Stimulated activated memory B cell treated with anti-CD40 and anti-IgM and Interleukin-4, amounts not matched to agents 10 μg/mL and 1 μg/mL and 100 μg/mL, for 72 hours (primary cell): ENCODE measurements at regions not wholly inside any gene's neighbourhood (a gene's known extent, or its start where the extent isn't known, plus 50 kb on each side); places are given as distances from the start of the nearest gene placed in this dataset.

Experiments used
- ATAC-seq: fragments of 150-1000 bp; cut with Tn5 transposase; 2 replicates; pipeline ENCODE4 v1.10.0; 2021
- H3K27ac Mint-ChIP-seq: one replicate; pipeline ENCODE4 v1.8.0; 2022; ENCODE audit warnings: mild to moderate bottlenecking, mixed read lengths
- H3K27me3 Mint-ChIP-seq: one replicate; pipeline ENCODE4 v1.8.0; 2022; ENCODE audit warnings: mixed read lengths
- H3K36me3 Mint-ChIP-seq: one replicate; pipeline ENCODE4 v1.8.0; 2022; ENCODE audit warnings: mixed read lengths
- H3K4me1 Mint-ChIP-seq: one replicate; pipeline ENCODE4 v1.8.0; 2022; ENCODE audit warnings: mixed read lengths
- H3K4me3 Mint-ChIP-seq: one replicate; pipeline ENCODE4 v1.8.0; 2022; ENCODE audit warnings: mild to moderate bottlenecking, moderate library complexity, mixed read lengths
- H3K9me3 Mint-ChIP-seq: one replicate; pipeline ENCODE4 v1.8.0; 2022; ENCODE audit warnings: mixed read lengths

DNA sequence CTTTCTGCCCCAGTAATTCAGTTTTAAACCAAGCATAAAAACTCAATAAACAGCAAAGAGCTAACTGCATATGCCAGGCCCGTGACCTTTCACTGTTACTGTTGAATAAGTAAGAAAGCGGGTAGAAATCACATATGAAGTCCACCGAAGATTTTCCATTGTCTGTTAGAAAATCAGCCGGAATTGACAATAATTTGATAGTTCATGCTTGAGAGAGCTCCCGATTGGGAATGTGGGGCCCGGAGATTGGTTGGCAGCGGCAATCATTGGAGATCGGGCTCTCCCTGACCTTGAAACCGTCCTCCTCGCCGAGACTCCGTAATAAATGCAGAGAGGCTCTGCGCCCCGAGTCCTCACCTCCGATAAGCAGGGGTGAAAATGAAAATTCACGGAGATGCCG lies 709.6 kb downstream of the BRD1 start:
- Mint-ChIP-seq H3K27me3 (peaks cover under 1% of the 10 kb centered on the region), H3K9me3 (peaks cover 3% of the 10 kb centered on the region), H3K4me3 (no peak overlapping the region), H3K27ac (no peak overlapping the region), H3K4me1 (no peaks in the 10 kb centered on the region), H3K36me3 (no peaks in the 10 kb centered on the region)
- ATAC-seq = no peak

DNA sequence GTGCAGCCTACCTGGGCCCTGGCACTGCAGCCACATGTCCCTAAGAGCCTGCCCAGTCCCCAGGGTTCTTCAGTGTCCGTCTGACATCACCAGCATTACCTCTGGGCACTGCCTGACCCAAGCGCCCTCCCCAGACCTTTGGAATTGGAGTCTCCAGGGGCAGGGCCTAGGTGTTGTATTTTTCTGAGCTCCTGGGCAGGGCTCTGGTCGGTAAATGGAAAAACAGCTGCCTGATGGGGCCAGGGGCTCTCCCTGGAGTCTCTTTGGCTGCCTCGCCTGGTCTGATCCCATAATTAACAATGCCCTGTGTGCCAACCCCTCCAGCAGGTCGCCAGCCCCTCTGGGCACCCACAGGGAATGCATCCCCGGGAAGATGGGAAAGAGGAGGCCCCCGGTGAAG lies 710.2 kb downstream of the BRD1 start:
- Mint-ChIP-seq H3K4me1 (no peaks in the 10 kb centered on the region), H3K4me3 (no peak overlapping the region), H3K27me3 (no peaks in the 10 kb centered on the region), H3K36me3 (no peaks in the 10 kb centered on the region), H3K9me3 (peaks cover 3% of the 10 kb centered on the region), H3K27ac (no peak overlapping the region)
- no peak for ATAC-seq

DNA sequence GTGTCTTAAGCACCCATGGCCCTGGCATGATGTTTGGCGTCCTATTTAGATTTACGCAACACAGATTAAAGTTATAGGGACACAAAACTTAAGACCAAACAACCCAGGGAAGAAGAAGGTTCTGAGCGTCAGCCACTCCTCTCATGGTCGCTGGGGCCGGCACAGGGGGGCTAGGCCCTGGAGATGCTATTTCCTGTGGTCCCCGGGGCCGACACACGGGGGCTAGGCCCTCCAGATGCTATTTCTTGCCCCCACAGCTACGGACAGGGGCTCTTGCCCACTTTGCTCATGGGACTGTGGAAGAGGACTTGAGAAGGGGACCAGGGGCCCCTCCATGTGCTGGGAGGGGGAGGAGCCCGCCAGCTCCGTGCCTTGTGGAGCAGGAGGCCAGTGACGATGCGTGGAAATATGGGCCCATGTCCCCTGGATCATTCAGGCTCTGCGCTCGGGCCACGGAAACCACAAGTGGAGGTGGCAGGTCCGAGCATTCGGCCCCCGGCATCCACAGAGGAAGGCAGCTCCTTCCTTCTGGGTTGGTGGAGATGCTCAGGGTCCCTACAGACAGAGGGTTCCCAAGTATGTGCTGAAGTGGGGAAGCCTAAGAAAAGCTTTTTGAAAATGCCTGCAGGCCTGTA lies 711.1 kb downstream of the BRD1 start:
- no peak for ATAC-seq

DNA sequence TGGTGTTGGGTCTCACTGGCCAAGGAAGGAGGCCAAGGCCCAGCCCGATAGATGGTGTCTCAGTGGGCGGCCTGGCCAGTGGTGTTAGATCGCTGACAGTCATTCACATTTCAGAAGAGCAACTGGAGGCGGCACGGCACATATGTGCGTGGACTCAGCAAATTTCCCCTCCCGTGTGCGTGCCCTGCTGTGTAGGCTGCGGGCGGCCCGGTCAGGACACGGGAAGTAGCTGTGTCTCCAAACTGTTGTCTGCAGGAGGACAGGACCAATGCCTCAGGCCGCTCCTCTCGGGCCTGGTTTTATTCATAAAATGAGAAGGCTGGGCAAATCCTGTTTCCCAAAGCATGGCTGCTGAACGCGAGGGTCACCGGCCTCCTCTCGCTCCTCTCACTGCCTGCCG lies 711.7 kb downstream of the BRD1 start:
- no peak for ATAC-seq
- no peaks in the 10 kb centered on the region for H3K36me3 Mint-ChIP-seq
- H3K4me3 Mint-ChIP-seq = no peak overlapping the region
- no peaks in the 10 kb centered on the region for H3K27me3 Mint-ChIP-seq
- no peaks in the 10 kb centered on the region for H3K4me1 Mint-ChIP-seq
- no peak overlapping the region for H3K27ac Mint-ChIP-seq
- H3K9me3 Mint-ChIP-seq = no peaks in the 10 kb centered on the region

More for the DNA sequence above, 711.1 kb downstream of the BRD1 start:
- Mint-ChIP-seq H3K27me3 (no peaks in the 10 kb centered on the region), H3K27ac (no peak overlapping the region), H3K9me3 (no peaks in the 10 kb centered on the region), H3K4me3 (no peak overlapping the region), H3K4me1 (no peaks in the 10 kb centered on the region), H3K36me3 (no peaks in the 10 kb centered on the region)

DNA sequence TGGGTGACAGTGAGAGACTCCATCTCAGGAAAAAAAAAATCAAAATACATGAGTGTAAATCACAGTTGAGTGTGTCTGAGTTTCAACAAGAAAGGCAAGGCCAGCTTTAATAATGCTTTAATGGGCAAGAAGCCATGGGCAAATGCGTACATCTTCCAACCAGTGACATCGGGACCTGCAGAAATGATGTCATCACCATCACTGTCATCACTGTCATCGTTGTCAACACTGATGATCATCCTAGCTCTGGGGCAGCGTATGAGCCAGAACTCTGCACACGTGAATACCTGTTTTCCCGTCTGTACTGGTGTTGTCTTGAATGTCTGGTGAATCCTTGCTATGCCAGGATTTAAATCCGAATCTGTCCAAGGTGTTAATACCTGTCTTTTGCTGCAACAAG lies 712.5 kb downstream of the BRD1 start:
- Mint-ChIP-seq H3K36me3 (no peaks in the 10 kb centered on the region), H3K27ac (no peak overlapping the region), H3K9me3 (no peaks in the 10 kb centered on the region), H3K4me3 (no peak overlapping the region), H3K27me3 (no peaks in the 10 kb centered on the region), H3K4me1 (no peaks in the 10 kb centered on the region)
- no peak for ATAC-seq

DNA sequence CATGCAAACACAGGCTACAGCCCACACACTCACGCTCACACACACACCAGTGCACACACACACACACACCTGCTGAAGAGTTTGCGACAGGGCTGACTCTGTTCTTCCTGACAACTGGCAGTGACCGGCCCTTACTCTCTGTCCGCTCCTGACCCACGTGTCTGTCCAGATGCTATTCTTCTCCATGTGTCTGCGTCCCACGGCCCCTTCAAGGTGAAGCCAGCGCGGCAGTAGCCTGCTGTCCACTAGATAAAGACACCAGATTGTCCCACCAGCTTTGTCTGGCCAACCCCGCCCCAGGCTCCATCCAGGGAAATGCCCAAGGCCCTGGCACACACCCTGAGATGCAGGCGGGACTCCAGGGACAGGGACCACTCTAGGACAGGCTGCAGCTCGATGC lies 713.9 kb downstream of the BRD1 start:
- Mint-ChIP-seq H3K36me3 (no peaks in the 10 kb centered on the region), H3K4me1 (no peaks in the 10 kb centered on the region), H3K4me3 (no peak overlapping the region), H3K27me3 (peaks cover under 1% of the 10 kb centered on the region), H3K9me3 (no peaks in the 10 kb centered on the region), H3K27ac (no peak overlapping the region)
- ATAC-seq = no peak

DNA sequence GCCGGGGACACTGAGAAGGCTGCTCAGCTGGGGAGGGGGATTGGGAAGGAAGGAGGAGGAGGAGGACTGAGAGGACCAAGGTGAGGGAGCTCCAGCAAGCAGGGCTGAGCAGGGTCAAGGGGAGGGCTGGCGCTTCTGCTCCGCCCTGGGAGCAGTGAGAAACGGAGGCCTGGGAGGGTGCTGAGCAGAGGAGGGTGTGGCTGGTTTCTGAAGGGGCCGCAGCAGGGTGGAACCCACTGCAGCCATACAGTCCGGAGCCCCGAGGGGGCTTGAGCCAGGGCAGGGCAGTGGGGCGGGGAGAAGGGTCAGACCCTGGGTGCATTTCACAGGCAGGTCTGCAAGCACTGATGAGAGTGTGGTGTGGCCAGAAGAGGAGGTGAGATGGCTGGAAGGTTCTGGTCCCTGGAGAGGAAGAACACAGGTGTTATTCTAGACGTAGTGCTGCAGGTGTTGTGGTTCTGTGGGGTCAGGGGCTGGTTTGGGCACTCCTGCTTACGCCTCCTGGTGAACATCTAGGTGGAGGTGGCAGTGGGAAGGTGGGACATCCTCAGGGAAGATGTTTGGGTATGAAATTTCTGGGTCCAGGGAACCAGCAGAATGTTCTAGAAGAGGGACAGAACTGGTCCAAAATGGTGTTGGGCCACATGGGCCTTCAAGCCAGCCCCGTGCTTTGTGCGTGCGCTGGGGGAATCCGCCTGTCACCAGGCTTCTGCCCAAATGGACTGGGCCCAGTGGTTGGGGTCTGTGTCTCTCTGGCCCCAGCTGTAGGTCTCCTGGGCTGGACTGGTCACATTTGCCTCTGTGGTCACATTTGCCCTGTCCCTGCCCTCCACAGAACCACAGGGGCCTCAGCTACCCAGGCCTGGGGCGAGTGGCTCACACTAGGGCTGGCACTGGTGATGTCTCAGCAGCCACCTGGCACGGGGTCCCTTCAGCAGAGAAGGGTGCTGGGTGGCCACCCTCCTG lies 714.7 kb downstream of the BRD1 start:
- no peaks in the 10 kb centered on the region for H3K36me3 Mint-ChIP-seq
- peaks cover 8% of the 10 kb centered on the region for H3K27me3 Mint-ChIP-seq
- no peak overlapping the region for H3K27ac Mint-ChIP-seq
- H3K4me3 Mint-ChIP-seq = no peak overlapping the region
- no peaks in the 10 kb centered on the region for H3K4me1 Mint-ChIP-seq
- no peaks in the 10 kb centered on the region for H3K9me3 Mint-ChIP-seq
- peak; percentile 11 for ATAC-seq

DNA sequence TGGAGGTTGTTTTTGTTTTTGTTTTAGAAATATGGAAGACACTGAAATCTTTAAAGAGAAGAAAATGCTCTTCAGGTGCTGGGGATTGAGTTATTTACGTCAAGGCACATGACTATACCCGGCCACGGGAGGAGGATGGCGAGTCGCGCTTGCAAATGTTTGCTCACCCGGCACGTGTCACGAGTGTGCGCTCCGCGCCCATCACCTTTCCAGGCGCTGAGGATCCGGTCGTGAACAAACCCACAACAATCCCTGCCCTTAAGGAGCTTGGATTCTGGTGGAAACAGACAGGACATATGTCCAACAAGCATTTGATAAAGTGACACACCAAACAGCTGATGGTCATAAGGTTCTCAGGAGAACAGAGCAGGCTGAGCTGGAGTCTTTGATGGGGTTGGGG lies 715.5 kb downstream of the BRD1 start:
- no peak overlapping the region for H3K4me3 Mint-ChIP-seq
- no peak for ATAC-seq
- H3K36me3 Mint-ChIP-seq = no peaks in the 10 kb centered on the region
- no peak overlapping the region for H3K27ac Mint-ChIP-seq
- no peaks in the 10 kb centered on the region for H3K4me1 Mint-ChIP-seq
- no peaks in the 10 kb centered on the region for H3K9me3 Mint-ChIP-seq
- H3K27me3 Mint-ChIP-seq = peaks cover 15% of the 10 kb centered on the region

DNA sequence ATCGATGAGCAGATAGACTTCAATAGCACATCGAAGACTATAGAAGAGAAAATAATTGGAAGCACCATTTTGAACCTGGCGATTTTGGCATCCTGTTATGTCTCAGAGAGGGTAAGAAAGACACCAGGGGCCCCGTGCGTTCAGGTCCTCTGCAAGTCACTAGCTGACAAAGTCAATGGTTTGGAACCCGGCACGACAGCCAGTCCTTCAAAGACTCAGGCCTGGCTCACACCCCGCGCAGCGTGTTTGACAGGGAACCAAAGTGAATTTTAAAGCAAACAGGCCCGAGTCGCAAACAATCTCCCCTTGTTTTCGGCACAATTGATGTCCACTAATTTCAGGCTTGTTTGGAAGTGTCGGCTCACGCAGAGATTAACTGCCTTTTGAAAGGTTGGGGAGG lies 716.6 kb downstream of the BRD1 start:
- ATAC-seq = no peak
- Mint-ChIP-seq H3K27ac (no peak overlapping the region), H3K27me3 (peaks cover 17% of the 10 kb centered on the region), H3K4me1 (no peaks in the 10 kb centered on the region), H3K9me3 (no peaks in the 10 kb centered on the region), H3K4me3 (no peak overlapping the region), H3K36me3 (no peaks in the 10 kb centered on the region)

DNA sequence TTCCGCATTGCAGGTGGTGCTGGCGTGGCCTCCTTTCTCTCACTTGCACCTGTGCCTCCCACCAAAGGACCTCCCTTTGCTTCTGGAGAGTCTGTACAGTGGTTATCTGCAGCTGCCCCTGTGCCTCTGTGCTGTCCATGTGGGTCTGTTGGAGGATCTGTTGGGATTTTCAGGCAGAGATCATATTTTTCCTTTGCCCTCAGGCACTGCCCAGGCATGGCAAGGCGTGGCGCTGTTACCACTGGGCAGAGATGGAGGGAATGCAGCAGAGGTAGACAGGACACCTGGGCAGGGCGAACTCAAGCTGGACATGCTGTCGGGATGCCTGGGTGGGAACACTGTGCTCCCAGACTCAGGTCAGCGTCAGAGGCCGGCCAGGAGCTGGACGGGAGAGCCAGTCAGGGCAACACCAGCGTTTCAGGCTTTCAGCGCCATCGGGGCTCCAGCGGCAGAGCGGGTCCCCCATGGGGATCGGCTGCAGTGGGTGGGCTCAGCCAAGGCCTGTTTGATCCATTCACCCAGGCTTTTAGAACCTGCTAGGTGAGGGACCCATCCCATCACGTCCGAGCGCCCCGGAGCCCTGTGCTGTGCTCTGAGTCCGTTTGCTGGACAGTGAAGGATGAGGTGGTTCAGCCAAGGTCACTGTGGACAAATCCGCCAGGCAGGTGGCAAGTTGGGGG lies 718.9 kb downstream of the BRD1 start:
- no peaks in the 10 kb centered on the region for H3K36me3 Mint-ChIP-seq
- H3K4me3 Mint-ChIP-seq = no peak overlapping the region
- no peaks in the 10 kb centered on the region for H3K9me3 Mint-ChIP-seq
- no peak for ATAC-seq
- H3K27ac Mint-ChIP-seq = no peak overlapping the region
- H3K4me1 Mint-ChIP-seq = no peaks in the 10 kb centered on the region
- H3K27me3 Mint-ChIP-seq = peaks cover 17% of the 10 kb centered on the region

DNA sequence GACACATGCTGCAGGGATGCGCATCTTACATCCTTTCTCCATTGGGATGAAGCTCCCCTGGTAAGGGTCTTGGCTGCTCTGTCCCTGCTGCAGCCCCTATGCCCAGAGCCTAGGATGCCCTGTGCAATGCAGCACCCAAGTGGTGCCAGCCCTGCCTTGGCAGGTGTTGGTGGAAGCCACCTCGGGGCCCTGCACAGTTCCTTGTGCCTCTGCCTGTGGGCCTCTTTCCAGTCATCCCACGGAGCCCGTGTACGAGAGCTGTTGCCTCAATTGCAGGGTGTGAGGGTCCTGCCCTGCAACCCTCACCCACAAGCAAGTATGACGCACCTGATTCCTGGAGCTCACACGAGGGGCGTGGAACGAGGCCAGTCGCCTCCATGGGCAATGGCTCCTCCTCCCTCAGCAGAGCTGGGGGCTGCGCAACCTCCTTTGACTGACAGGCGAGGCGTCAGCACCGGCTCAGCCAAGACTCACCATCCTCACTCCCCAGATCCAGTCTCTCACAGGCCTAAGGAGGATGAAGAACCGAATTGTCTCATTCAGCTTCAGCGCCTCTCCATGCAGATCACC lies 719.6 kb downstream of the BRD1 start:
- no peak overlapping the region for H3K4me3 Mint-ChIP-seq
- H3K36me3 Mint-ChIP-seq = no peaks in the 10 kb centered on the region
- no peak overlapping the region for H3K27ac Mint-ChIP-seq
- no peaks in the 10 kb centered on the region for H3K9me3 Mint-ChIP-seq
- H3K4me1 Mint-ChIP-seq = no peaks in the 10 kb centered on the region
- ATAC-seq = no peak
- peaks cover 17% of the 10 kb centered on the region for H3K27me3 Mint-ChIP-seq

DNA sequence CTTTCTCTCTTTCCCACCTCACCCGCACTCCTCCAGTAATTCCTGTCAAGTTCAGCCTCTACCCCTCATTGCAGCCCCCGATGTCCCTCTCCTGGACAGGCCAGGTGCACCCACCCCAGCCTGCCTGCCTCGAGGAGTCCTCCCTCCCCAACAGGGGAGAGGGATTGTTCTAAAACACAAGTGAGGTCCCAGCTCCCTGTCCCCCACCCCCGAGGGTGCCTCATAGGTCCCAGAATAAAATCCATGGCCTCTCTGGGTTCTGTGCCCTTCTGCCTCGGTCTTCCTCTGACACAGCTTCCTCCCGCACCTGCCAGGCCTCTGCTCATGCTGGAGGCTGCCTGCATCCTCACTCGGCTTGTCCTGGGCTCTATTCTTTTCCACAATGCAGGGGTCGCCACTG lies 720.1 kb downstream of the BRD1 start:
- ATAC-seq = no peak

DNA sequence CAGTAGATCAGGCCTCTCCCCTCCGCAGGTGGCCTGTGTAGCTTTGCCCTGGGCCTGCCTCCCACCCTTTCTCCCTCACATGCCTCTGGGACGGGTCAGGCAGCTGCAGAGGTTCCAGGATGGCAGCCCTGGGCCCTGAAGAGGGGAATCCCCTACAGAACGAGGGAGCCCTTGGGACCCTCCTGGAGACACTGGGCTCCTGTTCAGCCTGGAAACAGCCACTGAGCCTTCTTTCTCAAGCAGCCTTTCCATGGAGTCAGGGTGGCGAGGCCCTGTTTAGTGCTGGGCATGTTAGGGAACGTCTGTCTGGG lies 720.9 kb downstream of the BRD1 start:
- H3K4me1 Mint-ChIP-seq = no peaks in the 10 kb centered on the region
- H3K27ac Mint-ChIP-seq = no peak overlapping the region
- H3K9me3 Mint-ChIP-seq = no peaks in the 10 kb centered on the region
- ATAC-seq = no peak
- peaks cover 17% of the 10 kb centered on the region for H3K27me3 Mint-ChIP-seq
- H3K4me3 Mint-ChIP-seq = no peak overlapping the region
- H3K36me3 Mint-ChIP-seq = no peaks in the 10 kb centered on the region

More for the DNA sequence above, 720.1 kb downstream of the BRD1 start:
- no peaks in the 10 kb centered on the region for H3K4me1 Mint-ChIP-seq
- H3K27me3 Mint-ChIP-seq = peaks cover 17% of the 10 kb centered on the region
- H3K36me3 Mint-ChIP-seq = no peaks in the 10 kb centered on the region
- no peak overlapping the region for H3K4me3 Mint-ChIP-seq
- no peaks in the 10 kb centered on the region for H3K9me3 Mint-ChIP-seq
- no peak overlapping the region for H3K27ac Mint-ChIP-seq

DNA sequence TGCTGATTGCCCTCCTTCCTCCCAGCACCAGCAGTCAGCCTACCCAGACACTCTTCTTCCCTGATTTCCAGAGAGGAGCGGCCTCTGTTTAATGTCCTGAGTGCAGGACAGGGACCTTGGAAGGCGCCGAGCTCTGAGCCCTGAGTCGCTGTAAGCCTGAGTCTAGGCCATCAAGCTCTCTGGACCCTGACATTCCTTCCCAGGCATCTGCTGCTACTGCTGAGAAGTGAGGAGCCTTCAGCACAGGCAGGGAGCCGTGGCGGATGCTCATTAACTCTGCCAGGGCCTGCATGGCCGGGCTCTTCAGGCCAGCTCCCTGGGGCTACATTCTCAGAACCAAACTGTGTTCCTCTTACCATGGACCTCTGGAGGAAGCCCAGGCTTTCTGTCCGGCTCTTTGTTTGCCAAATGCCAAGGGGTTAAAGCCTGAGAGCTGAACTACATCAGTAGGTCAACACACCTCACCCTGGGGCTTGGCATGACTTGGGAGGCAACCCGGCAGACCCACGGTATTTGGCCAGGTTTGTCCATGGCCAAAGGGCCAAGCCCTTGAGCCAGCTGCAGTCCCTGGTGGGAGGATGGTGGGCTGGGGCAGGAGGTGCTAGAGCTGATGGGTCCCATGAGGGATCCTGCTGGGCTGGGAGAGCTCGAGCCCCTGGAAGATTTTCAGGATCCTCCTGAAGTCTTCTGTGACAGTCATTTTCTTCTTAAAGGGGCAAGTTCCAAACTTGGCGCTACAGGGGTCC lies 721.4 kb downstream of the BRD1 start:
- no peak overlapping the region for H3K27ac Mint-ChIP-seq

DNA sequence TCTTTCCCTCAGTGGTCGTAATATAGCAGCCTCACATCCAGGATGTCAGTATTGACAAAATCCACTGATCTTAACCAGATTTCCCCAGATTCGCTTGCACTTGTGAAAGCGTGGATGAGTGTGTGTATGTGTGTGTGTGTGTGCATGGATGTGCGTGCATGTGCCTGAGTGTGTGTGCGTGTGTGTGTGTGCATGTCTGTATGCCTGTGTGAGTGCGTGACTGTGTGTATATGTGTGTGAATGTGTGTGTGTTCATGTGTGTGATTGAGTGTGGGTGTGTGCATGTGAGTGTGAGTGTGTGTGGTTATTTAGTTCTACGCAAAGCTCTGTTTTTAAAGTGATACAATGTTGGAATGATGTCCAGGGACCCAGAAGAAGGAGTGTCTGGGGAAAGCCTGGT lies 723.2 kb downstream of the BRD1 start:
- no peak for ATAC-seq
- H3K9me3 Mint-ChIP-seq = no peaks in the 10 kb centered on the region
- peaks cover 34% of the 10 kb centered on the region for H3K27me3 Mint-ChIP-seq
- H3K4me1 Mint-ChIP-seq = no peaks in the 10 kb centered on the region
- H3K36me3 Mint-ChIP-seq = no peaks in the 10 kb centered on the region
- no peak overlapping the region for H3K4me3 Mint-ChIP-seq
- H3K27ac Mint-ChIP-seq = no peak overlapping the region

More for the DNA sequence above, 721.4 kb downstream of the BRD1 start:
- Mint-ChIP-seq H3K4me3 (no peak overlapping the region), H3K9me3 (no peaks in the 10 kb centered on the region), H3K4me1 (no peaks in the 10 kb centered on the region), H3K36me3 (no peaks in the 10 kb centered on the region), H3K27me3 (peaks cover 22% of the 10 kb centered on the region)
- no peak for ATAC-seq
